ENCODE measurements at regions not wholly inside any gene's neighbourhood (a gene's known extent, or its start where the extent isn't known, plus 50 kb on each side); places are given as distances from the start of the nearest gene placed in this dataset.

DNA sequence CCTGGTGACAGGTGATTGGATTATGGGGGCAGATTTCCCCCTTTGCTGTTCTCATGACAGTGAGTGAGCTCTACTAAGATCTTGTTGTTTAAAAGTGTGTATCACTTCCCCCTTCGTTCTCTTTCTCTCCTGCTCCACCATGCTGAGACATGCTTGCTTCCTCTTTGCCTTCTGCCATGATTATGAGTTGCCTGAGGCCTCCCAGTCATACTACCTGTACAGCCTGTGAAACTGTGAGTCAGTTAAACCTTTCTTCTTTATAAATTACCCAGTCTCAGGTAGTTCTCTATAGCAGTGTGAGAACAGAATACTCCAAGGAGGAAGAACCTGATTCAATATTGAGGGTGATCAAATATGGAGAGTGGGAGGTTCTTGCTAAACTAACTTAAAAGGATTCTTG lies 724.9 kb downstream of the DOK5 start:
- no peak overlapping the region for H3K4me3 ChIP-seq
- H3K9me3 ChIP-seq (replicated peaks in 1 of 3) = no peaks in the 10 kb centered on the region
- no peaks in the 10 kb centered on the region for H3K4me1 ChIP-seq (replicated peaks in 1 of 2)
- intact Hi-C loops (cut with DNase I) = no loop called here
- TF ChIP-seq POLR2A (IDR thresholded peaks at IDR 0.05) = no peak
- TF ChIP-seq, protein P1, sequence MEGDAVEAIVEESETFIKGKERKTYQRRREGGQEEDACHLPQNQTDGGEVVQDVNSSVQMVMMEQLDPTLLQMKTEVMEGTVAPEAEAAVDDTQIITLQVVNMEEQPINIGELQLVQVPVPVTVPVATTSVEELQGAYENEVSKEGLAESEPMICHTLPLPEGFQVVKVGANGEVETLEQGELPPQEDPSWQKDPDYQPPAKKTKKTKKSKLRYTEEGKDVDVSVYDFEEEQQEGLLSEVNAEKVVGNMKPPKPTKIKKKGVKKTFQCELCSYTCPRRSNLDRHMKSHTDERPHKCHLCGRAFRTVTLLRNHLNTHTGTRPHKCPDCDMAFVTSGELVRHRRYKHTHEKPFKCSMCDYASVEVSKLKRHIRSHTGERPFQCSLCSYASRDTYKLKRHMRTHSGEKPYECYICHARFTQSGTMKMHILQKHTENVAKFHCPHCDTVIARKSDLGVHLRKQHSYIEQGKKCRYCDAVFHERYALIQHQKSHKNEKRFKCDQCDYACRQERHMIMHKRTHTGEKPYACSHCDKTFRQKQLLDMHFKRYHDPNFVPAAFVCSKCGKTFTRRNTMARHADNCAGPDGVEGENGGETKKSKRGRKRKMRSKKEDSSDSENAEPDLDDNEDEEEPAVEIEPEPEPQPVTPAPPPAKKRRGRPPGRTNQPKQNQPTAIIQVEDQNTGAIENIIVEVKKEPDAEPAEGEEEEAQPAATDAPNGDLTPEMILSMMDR (IDR thresholded peaks at IDR 0.05) = no peak
- no peak for DNase-seq
- no peaks in the 10 kb centered on the region for H3K36me3 ChIP-seq (replicated peaks in 1 of 2)
- whole genome bisulfite sequencing, 4 donors = 57 to 92% (median 74%) methylated on average over 1 of the region's 1 CpG
- no peak overlapping the region for H3K27ac ChIP-seq
- H3K27me3 ChIP-seq = no peaks in the 10 kb centered on the region

DNA sequence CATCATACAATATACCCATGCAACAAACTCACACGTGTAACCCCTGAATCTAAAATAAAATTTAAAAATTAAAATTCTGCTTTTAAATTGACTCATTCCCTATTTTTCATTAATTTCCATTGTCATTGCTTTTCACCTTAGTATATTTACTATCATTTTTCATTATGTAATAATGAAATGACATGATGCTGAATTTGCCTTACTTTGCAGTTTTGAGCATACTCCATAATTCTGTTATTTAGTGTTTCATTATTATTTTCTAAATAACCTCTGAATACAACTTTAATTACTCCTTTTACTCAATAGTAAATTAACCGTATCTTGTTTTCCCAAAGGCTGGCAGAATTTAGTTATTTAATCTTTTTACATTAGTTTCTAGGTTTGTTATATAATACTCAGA lies 719.6 kb downstream of the DOK5 start:
- intact Hi-C loops (cut with DNase I) = no loop called here
- TF ChIP-seq POLR2A (IDR thresholded peaks at IDR 0.05) = no peak
- TF ChIP-seq, protein P1 (IDR thresholded peaks at IDR 0.05) = no peak
- Histone ChIP-seq H3K36me3 (replicated peaks in 1 of 2) (no peaks in the 10 kb centered on the region), H3K27ac (no peak overlapping the region), H3K4me3 (no peak overlapping the region), H3K27me3 (no peaks in the 10 kb centered on the region), H3K9me3 (replicated peaks in 1 of 3) (no peaks in the 10 kb centered on the region), H3K4me1 (replicated peaks in 1 of 2) (no peaks in the 10 kb centered on the region)
- DNase-seq = no peak
- 54 to 78% (median 76%) methylated on average over 2 of the region's 2 CpGs for WGBS, 4 donors

DNA sequence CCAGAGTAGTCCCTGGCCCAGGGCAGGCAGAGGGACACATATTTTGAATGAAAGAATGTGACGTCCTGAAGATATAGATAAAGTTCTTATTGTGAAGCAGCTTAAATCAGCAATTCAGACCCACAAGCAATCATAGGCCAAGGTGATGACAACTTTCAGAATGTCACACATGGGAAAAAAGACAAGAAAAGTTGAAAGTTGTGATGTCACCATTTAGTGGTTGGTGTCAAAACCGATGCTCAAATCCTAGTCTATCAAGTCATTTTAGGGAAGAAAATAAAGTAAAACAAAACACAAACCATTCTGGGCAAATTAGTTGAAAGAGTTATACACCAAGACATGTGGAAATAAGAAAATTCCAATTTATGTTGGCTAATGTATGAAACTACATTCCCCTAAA lies 710.8 kb downstream of the DOK5 start:
- no peak overlapping the region for H3K27ac ChIP-seq
- H3K4me3 ChIP-seq = no peak overlapping the region
- H3K27me3 ChIP-seq = no peaks in the 10 kb centered on the region
- 32 to 83% (median 52%) methylated on average over 2 of the region's 2 CpGs for WGBS, 4 donors
- DNase-seq = no peak
- H3K4me1 ChIP-seq (replicated peaks in 1 of 2) = no peaks in the 10 kb centered on the region
- H3K36me3 ChIP-seq (replicated peaks in 1 of 2) = no peaks in the 10 kb centered on the region
- no peaks in the 10 kb centered on the region for H3K9me3 ChIP-seq (replicated peaks in 1 of 3)
- intact Hi-C loops (cut with DNase I) = no loop called here
- TF ChIP-seq POLR2A (IDR thresholded peaks at IDR 0.05) = no peak
- TF ChIP-seq, protein P1 (IDR thresholded peaks at IDR 0.05) = no peak

DNA sequence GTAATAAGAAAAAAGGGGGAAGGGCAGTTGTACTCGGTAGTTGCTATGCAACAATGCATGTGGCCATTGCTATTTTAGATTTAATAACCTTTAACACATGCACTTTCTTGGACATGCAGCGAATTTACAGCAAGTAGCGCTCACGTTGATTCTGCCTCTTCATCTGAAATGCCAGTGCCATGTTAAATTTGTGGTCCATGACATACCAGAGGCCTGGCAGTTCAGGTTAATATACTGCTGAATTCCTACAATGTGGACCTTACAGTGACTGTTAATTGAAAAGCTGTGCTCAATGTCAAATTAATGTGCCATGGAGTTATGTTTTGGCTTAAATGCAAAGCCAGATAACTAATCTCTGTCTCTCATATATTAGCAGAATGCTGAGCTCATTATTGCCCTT lies 699.7 kb downstream of the DOK5 start:
- no peaks in the 10 kb centered on the region for H3K27me3 ChIP-seq
- 80 to 89% (median 81%) methylated on average over 4 of the region's 4 CpGs for WGBS, 4 donors
- DNase-seq = no peak
- intact Hi-C loops (cut with DNase I) = no loop called here
- TF ChIP-seq, protein P1 (IDR thresholded peaks at IDR 0.05) = no peak
- TF ChIP-seq POLR2A (IDR thresholded peaks at IDR 0.05) = no peak
- H3K36me3 ChIP-seq (replicated peaks in 1 of 2) = no peaks in the 10 kb centered on the region
- no peaks in the 10 kb centered on the region for H3K4me1 ChIP-seq (replicated peaks in 1 of 2)
- no peak overlapping the region for H3K27ac ChIP-seq
- H3K9me3 ChIP-seq (replicated peaks in 1 of 3) = peaks cover 0 to 3% (median 0%) of the 10 kb centered on the region in 3 donors
- no peak overlapping the region for H3K4me3 ChIP-seq
